Suprapubic skin (tissue), 4 donors: ENCODE measurements at regions not wholly inside any gene's neighbourhood (a gene's known extent, or its start where the extent isn't known, plus 50 kb on each side); places are given as distances from the start of the nearest gene placed in this dataset.

Experiments
- DNase-seq, 2 donors: peaks; one replicate each; pipeline ENCODE4 v3.0.0-alpha.2; 2019; ENCODE audit warnings: low spot score in 2 of 2
- H3K27ac ChIP-seq: fragments of 200-600 bp; sonication (generic); one replicate; pipeline ENCODE4 v1.5.1; 2019
- H3K27me3 ChIP-seq: fragments of 200-600 bp; sonication (generic); one replicate; pipeline ENCODE4 v1.5.1; 2019
- H3K36me3 ChIP-seq: fragments of 200-600 bp; sonication (generic); one replicate; pipeline ENCODE4 v1.5.1; 2019
- H3K4me1 ChIP-seq: fragments of 200-600 bp; sonication (generic); one replicate; pipeline ENCODE4 v1.5.1; 2019
- H3K4me3 ChIP-seq: fragments of 200-600 bp; sonication (generic); one replicate; pipeline ENCODE4 v1.5.1; 2019; ENCODE audit warnings: mild to moderate bottlenecking
- H3K9me3 ChIP-seq: fragments of 200-600 bp; sonication (generic); one replicate; pipeline ENCODE4 v1.5.1; 2019
- CTCF ChIP-seq, 2 donors: fragments of 200-600 bp in 1 of 2; fragments of 450-650 bp in 1 of 2; sonication (generic) in 1 of 2; IDR thresholded peaks; one replicate each; pipeline ENCODE4 v1.5.1; 2016 to 2019; ENCODE audit warnings: antibody characterized with exemption in 2 of 2, mild to moderate bottlenecking in 1 of 2, moderate library complexity in 1 of 2
- EP300 ChIP-seq: sonication (generic); formaldehyde crosslinking; IDR thresholded peaks from one replicate; pipeline ENCODE4 v1.6.1; 2017; ENCODE audit warnings: antibody characterized with exemption
- POLR2A ChIP-seq, 2 donors: fragments of 450-650 bp; IDR thresholded peaks; one replicate each; pipeline ENCODE4 v1.6.1; 2017; ENCODE audit warnings: antibody characterized with exemption in 2 of 2, mild to moderate bottlenecking in 2 of 2, moderate library complexity in 2 of 2
- POLR2AphosphoS5 ChIP-seq, 3 donors: sonication (generic); formaldehyde crosslinking; IDR thresholded peaks; one replicate each; pipeline ENCODE4 v1.6.1; 2017; ENCODE audit warnings: antibody characterized with exemption in 3 of 3
- WGBS: methylation state at CpG from one replicate; pipeline ENCODE4 v1.1.5; 2018; 5-methylcytosine and 5-hydroxymethylcytosine counted together

- no peak for DNase-seq
- Histone ChIP-seq H3K27me3 (no peaks in the 10 kb centered on the region), H3K4me1 (no peaks in the 10 kb centered on the region), H3K9me3 (no peaks in the 10 kb centered on the region), H3K4me3 (no peak overlapping the region), H3K36me3 (no peaks in the 10 kb centered on the region), H3K27ac (no peak overlapping the region)
- TF ChIP-seq EP300: no peak
- TF ChIP-seq POLR2AphosphoS5 (IDR thresholded peaks at IDR 0.05): no peak
- no peak for TF ChIP-seq CTCF (IDR thresholded peaks at IDR 0.05)
- TF ChIP-seq POLR2A (IDR thresholded peaks at IDR 0.05): no peak
- WGBS: 80% methylated on average over 8 of the region's 8 CpGs
Observed at GRCh38 chr2:138193416-138194213, 229.3 kb downstream of the HNMT start.

GRCh38 chr2:138201286-138201685, 237.0 kb downstream of the HNMT start:
- TF ChIP-seq EP300 (no peak), POLR2AphosphoS5 (IDR thresholded peaks at IDR 0.05) (no peak), POLR2A (IDR thresholded peaks at IDR 0.05) (no peak), CTCF (IDR thresholded peaks at IDR 0.05) (no peak)
- Histone ChIP-seq H3K27me3 (no peaks in the 10 kb centered on the region), H3K27ac (no peak overlapping the region), H3K4me3 (no peak overlapping the region), H3K36me3 (no peaks in the 10 kb centered on the region), H3K4me1 (no peaks in the 10 kb centered on the region), H3K9me3 (no peaks in the 10 kb centered on the region)
- 80% methylated on average over 2 of the region's 2 CpGs for WGBS
- DNase-seq: no peak

GRCh38 chr2:138202762-138203161, 238.5 kb downstream of the HNMT start:
- TF ChIP-seq CTCF (IDR thresholded peaks at IDR 0.05) (no peak), EP300 (no peak), POLR2A (IDR thresholded peaks at IDR 0.05) (no peak), POLR2AphosphoS5 (IDR thresholded peaks at IDR 0.05) (no peak)
- no peak overlapping the region for H3K27ac ChIP-seq
- no peaks in the 10 kb centered on the region for H3K4me1 ChIP-seq
- H3K4me3 ChIP-seq: no peak overlapping the region
- H3K27me3 ChIP-seq: no peaks in the 10 kb centered on the region
- no peaks in the 10 kb centered on the region for H3K9me3 ChIP-seq
- WGBS: 65% methylated on average over 1 of the region's 1 CpG
- no peak for DNase-seq
- no peaks in the 10 kb centered on the region for H3K36me3 ChIP-seq

- Histone ChIP-seq H3K9me3 (no peaks in the 10 kb centered on the region), H3K27me3 (no peaks in the 10 kb centered on the region), H3K27ac (no peak overlapping the region), H3K4me1 (no peaks in the 10 kb centered on the region), H3K36me3 (no peaks in the 10 kb centered on the region), H3K4me3 (no peak overlapping the region)
- TF ChIP-seq POLR2AphosphoS5 (IDR thresholded peaks at IDR 0.05) (no peak), EP300 (no peak), POLR2A (IDR thresholded peaks at IDR 0.05) (no peak), CTCF (IDR thresholded peaks at IDR 0.05) (no peak)
- DNase-seq: no peak
- 97% methylated on average over 1 of the region's 1 CpG for WGBS
Observed at GRCh38 chr2:138205281-138205680, 241.0 kb downstream of the HNMT start.

GRCh38 chr2:138207074-138207930, 243.0 kb downstream of the HNMT start:
- Histone ChIP-seq H3K4me3 (no peak overlapping the region), H3K27me3 (no peaks in the 10 kb centered on the region), H3K4me1 (no peaks in the 10 kb centered on the region), H3K36me3 (no peaks in the 10 kb centered on the region), H3K27ac (no peak overlapping the region), H3K9me3 (no peaks in the 10 kb centered on the region)
- DNase-seq: no peak
- WGBS: 94% methylated on average over 3 of the region's 3 CpGs
- TF ChIP-seq POLR2A (IDR thresholded peaks at IDR 0.05) (no peak), EP300 (no peak), POLR2AphosphoS5 (IDR thresholded peaks at IDR 0.05) (no peak), CTCF (IDR thresholded peaks at IDR 0.05) (no peak)
